Sigmoid colon (tissue), 4 donors: ENCODE measurements at regions not wholly inside any gene's neighbourhood (a gene's known extent, or its start where the extent isn't known, plus 50 kb on each side); places are given as distances from the start of the nearest gene placed in this dataset.

Experiments used
- CTCF ChIP-seq, 4 experiments: fragments of 450-650 bp in 3 of 4; fragments of 200-600 bp in 1 of 4; IDR thresholded peaks; one replicate each; pipeline ENCODE4 v1.5.1; 2016 to 2019; ENCODE audit warnings: antibody characterized with exemption in 4 of 4, mild to moderate bottlenecking in 3 of 4, moderate library complexity in 2 of 4
- EP300 ChIP-seq, 4 donors: sonication (generic); formaldehyde crosslinking; IDR thresholded peaks; one replicate each; pipeline ENCODE4 v1.6.1; 2017; ENCODE audit warnings: antibody characterized with exemption in 4 of 4
- POLR2A ChIP-seq, 2 donors: fragments of 450-650 bp; IDR thresholded peaks; one replicate each; pipeline ENCODE4 v1.6.1; 2016; ENCODE audit warnings: antibody characterized with exemption in 2 of 2, mild to moderate bottlenecking in 2 of 2, moderate library complexity in 2 of 2
- POLR2AphosphoS5 ChIP-seq, 4 donors: sonication (generic); formaldehyde crosslinking; IDR thresholded peaks; one replicate each; pipeline ENCODE4 v1.6.1; 2017; ENCODE audit warnings: antibody characterized with exemption in 4 of 4

- TF ChIP-seq CTCF (IDR thresholded peaks at IDR 0.05) (no peak), POLR2AphosphoS5 (IDR thresholded peaks at IDR 0.05) (no peak), POLR2A (IDR thresholded peaks at IDR 0.05) (no peak), EP300 (IDR thresholded peaks at IDR 0.05) (no peak)
These were observed 166.5 kb upstream of the GNAI1 start for GRCh38 chr7:79968077-79968648.
